ENCODE measurements at regions not wholly inside any gene's neighbourhood (a gene's known extent, or its start where the extent isn't known, plus 50 kb on each side); places are given as distances from the start of the nearest gene placed in this dataset.
"Not testable (repeated sequence)": the region's sequence is repeated elsewhere in the genome, so short reads cannot be mapped to it uniquely, and the experiment has no call there.

GRCh38 chr11:70595452-70595851 lies 197.1 kb downstream of the CTTN start:
- DNase-seq, result no peak

GRCh38 chr11:70596091-70596490 lies 197.8 kb downstream of the CTTN start:
- DNase-seq, result no peak

DNA sequence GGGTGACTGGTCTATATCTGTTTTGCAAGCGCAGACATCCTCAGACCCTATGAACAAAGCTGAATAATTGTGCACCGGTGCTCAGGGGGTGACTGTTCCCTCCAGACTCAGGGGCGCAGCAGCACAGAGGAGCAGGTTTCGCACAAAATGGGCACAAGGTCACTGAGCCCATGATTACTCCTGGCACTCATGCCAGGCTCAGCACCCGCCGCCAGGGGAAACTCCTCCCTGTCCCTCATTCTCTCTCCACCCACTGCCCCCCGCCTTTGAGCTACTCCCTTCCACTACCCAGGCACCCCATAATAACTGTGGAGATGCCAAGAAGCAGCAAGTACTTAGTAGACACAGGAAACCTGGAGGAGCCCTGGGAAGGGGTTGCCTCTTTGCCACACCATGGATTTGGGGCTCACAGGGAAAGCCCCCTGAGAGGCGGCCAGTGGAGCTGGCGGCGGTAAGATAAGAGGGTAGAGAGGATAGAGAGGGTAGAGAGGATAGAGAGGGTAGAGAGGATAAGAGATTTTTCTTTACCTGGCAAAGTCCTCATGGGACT lies 198.8 kb downstream of the CTTN start:
- DNase-seq, result no peak

- no peak for DNase-seq
Observed at GRCh38 chr11:70597751-70598625, 199.7 kb downstream of the CTTN start.

GRCh38 chr11:70600911-70601415 lies 202.6 kb downstream of the CTTN start:
- not testable (repeated sequence) for DNase-seq

DNA sequence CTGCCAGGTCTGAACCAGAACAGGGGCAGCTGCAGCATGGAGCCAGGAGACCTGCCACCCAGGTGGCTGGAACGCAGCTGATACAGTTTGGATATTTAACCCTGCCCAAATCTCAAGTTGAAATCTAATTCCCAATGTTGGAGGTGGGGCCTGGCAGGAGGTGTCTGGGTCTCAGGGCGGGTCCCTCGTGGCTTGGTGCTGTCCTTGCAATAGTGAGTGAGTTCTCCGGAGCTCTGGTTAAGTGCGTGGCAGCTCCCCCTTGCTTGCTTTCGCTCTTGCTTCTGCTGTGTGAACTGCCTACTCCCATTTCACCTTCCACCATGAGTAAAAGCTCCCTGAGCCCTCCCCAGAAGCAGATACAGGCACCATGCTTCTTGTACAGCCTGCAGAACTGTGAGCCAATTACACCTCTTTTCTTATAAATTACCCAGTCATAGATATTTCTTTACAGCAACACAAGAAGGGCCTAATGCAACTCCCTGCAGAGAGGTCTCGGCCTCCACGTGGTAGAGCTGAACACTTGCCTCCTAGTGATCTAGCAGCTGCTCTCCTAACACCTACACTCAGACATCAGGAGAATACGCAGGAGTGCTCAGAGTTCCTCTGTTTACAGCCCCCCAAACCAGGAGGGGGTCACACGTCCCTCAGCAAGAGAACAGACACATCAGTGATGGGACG lies 203.7 kb downstream of the CTTN start:
- no peak for DNase-seq

DNA sequence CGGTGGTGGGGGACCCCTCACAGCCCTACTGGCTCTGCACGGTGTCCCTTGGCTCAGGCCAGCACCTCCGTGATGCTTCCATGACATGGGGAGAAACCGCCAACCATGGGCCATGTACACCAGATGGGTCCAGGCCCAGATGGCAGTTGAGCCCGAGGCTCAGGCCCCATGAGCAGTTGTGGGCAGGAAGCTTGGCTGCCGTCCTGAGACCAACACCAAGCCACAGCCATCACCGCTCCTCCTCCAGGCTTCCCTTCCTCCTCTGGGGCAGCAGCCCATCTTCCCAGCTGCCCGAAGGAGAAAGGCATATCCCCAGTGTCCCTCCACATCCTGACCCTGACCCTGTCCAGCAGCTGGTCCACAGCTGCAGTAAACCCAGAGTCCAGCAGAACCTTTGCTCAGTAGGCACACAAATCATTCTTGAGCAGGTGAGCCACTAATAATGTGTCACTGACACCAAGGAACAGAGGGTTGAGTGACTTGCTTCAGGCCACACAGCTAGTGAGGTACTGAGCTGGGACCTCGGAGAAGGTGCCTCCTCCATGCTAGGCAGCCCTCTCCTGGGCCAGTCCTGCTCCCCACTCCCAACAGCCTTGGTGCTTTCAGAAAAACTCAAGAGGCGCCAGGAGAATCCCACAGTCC lies 204.9 kb downstream of the CTTN start:
- no peak for DNase-seq

GRCh38 chr11:70603756-70604211 lies 205.5 kb downstream of the CTTN start:
- DNase-seq, result no peak

DNA sequence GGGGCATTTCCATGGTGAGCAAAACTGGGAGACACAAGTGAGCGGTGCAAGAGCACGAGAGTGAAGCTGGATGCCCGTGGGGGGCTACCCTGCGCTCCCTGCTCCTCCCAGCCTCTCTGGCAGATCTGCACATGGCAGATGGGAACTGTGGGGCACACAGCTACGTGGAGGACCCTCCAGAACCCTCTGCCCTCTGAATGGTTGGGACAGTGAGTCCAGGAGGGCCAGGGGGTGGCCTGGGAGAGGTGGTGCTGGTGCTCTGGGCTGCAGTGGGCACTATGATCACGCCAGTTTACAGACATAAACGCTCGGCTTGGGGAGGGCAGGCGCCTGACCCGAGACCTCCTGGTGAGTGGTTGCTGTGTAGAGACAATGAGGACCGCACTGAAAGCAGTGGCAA lies 205.9 kb downstream of the CTTN start:
- no peak for DNase-seq

GRCh38 chr11:70604630-70605467 lies 206.5 kb downstream of the CTTN start:
- DNase-seq, result no peak

DNA sequence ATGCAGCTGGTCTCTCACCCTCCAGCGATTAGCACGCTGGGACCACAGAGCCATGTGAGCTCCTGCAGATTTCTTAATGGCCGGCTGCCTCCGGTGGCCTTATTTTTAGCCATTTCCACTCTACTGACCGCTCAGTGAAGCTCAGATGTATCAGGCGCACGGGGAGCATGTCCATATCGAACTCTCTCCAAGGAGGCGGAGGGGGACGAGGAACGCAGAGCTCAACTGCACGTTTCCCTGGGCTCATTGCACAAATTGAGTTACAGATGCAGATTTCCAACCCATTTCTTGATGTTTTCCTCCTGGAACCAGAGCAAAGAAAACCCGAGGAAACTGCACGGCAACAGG lies 207.1 kb downstream of the CTTN start:
- no peak for DNase-seq

DNA sequence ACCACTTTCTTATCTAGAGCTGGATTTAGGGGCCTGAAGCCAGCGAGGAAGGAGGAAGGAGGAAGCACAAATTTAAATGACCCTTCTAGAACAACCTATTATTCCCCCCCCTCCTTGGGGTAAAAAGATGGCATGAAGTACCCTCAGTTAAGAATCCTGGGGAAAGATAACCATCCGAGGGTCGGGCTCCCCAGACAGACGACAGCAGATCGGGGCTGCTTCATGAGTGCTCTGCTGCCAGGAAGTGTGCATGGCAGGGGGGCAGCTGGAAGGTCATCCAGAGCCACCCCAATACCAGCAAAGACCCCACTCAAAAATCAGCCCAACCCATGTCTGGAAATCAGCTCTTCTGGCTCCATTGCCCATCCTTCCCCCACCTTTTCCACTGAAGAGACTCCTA lies 207.5 kb downstream of the CTTN start:
- no peak for DNase-seq

DNA sequence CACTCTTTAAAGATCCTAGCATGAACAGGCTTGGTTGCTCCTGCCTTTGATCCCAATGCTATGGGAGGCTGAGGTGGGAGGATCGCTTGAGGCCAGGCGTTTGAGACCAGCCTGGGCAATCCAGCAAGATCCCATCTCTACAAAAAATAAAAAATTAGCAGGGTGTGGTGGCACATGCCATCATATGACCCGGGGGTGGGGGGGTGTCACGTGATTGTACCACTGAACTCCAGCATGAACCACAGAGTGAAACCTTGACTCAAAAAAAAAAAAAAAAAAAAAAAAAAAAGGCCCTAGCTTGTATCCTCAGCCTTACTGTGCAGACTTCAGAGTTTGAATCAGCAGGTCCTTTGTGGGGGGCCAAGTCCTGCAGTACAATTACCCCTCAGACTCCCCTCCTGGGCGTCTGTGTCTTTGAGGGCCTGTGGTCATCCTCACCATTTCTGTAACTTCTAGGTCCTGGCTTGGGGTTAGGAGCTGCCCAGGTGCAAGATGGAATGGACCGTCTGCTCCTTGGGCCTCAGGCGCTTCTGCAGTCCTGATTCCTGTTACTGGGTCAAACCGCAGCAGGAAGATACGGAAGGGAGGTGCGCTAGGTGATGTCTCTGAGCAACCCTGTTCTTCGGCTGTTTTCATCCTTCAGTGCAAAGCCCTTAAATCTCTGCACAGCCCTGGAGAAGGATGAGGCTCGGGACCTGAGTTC lies 208.1 kb downstream of the CTTN start:
- no peak for DNase-seq

DNA sequence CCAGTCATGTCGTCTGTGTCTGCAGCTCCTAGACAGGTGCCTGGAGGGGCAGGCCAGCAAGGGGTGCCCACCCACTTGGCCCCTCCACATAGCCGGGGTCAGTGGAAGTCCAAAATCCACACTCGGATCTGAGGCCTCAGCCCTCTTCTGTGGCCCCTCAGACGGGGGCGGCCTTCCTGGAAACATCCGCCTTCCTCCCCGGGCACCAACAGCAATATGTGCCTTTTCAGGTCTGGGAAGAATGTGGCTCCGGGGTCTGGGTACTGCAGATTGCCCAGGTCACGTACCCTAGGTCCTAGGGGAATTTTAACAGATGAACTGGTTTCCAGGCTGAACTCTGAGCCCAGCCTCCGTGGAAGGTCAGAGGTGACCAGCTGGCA lies 208.6 kb downstream of the CTTN start:
- DNase-seq, result no peak

DNA sequence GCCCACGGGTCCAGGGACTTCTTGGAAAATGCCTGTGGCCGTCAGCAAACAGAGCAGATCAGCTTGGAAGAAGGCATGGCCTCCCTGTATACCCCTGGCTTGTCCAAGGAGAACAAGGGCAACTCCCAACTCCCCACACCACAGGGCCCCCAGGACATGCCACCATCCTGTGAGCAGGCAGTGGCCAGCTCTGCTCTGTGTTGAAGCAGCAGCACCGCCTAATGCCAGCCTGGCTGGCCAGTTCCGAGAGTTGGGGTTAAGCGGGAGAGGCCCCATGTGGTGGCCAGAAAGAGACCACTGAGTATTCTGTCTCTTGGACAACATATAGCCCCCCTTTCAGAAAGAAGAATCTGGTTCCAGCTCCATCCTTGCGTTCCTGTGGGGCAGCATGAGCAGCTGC lies 209.2 kb downstream of the CTTN start:
- no peak for DNase-seq

DNA sequence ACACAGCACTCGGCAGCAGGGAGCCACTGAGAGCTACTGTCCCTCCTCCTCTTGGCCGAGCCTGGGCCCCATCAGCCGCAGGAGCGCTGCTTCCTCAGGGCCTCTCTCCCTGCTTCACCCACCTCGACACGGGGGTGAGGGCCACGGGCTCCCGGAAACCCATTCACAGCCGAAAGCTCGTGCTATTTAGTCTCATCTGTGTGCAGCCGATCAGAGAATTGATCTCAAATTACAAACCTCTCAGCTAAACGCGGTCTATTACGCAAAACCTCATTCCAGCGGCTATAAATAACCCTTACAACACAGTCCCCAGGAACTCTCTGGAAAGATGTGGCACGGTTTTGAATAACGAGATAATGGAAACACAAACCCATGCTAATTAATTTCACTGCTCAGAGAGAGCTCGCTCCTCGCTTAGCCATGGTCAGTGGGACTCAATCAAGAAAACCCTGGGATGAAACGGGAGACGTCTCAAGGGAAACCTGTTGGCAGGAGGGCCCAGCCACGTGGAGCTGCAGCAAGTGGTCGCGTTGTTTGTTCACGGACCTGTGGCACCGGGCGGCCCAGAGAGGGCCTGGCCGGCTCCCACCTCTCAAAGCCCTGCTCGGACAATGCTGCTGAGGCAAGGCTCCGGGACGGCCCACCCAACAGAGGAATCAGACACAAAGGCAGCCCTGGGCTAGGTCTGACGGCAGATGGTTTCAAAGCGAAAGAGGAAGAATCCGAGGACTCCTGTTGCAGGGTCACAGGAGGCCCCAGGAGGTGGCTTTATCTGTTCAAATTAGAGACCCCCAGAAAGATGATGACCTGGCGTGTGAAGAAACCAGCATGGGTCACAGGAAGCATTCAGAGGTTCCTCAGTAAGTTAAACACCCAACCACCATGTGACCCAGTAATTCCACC lies 210.5 kb downstream of the CTTN start:
- DNase-seq, result no peak

- no peak for DNase-seq
Observed at GRCh38 chr11:70610566-70611565, 212.5 kb downstream of the CTTN start.

DNA sequence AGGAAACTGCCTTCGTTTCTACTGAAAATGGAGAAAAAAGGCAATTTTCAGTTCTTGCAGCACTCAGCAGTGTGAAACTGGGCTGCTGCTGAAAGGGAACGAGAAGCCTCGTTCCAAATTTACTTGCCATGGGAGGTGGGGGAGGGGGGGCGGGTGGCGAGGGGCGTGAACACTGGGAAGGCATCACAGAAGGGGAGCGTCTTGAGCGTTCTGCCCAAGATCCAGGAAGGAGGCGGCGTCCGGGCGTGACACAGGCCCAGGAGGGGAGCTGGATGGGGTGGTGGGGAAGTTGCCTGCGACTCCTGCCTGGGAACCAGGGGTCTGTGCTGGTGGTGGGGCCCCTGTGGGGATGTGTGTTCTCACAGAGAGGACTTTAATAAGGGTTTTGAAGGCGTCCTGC lies 213.5 kb downstream of the CTTN start:
- no peak for DNase-seq

DNA sequence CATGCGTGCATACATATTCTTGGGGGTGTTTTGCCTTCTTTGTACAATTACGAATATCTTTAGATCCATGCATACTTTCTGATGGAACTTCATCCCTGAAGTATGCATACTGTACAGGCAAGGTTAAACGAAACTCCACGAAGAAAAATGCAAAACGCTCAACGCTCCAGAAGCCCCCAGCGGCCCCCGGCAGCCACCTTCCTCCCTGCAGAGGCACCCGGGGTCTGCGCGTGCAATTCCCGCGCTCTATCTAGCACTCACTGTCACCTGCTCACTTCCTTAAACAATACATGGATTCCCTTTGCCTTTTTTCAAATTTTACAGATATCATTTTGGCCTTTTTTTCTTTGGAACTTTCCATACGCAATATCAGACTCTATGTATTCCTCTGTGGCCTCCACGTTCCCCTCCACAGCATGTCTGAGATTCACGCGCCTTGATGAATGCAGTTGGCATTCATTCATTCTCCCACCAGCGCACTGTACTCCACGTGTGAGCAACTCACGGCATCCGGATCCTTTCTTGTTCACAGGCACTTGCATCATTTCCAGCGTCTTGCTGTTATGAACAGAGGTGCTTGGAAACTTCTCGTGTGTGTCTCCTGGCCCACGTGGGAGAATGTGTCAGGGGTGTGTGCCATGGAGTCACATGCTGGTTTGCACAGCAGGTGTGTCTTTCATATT lies 214.3 kb downstream of the CTTN start:
- DNase-seq, result no peak
